ENCODE measurements at regions not wholly inside any gene's neighbourhood (a gene's known extent, or its start where the extent isn't known, plus 50 kb on each side); places are given as distances from the start of the nearest gene placed in this dataset.

DNA sequence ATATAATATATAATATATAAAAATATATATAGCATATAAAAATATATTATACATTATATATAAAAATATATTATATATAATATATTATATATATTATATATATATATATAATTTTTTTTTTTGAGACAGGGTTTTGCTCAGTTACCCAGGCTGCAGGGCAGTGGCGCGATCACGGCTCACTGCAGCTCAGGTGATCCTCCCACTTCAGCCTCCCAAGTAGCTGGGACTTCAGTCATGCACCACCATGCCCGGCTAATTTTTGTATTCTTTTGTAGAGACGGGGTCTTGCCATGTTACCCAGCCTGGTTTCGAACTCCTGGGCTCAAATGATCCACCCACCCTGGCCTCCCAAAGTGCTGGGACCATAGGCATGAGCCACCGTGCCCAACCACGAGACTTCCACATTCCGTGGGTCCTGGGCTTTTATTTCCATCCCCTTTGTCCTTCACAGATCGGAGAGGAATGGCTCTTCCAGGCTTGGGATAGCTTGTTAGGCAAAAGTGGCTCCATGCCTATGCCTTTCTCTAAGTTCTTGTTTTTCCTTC lies 62.0 kb upstream of the IER5L start:
- no peak overlapping the region for H3K4me3 Mint-ChIP-seq
- POLR2A ChIA-PET (ENCODE audit: partially characterized antibody) = interaction anchor here (1.5 kb wide), 2 partner anchors 19 to 62 kb away, joined by 4 read pairs; partner anchors contain the start of gene IER5L
- no peaks in the 10 kb centered on the region for H3K36me3 ChIP-seq (ENCODE audit: insufficient read depth, low read length)
- H3K4me3 ChIP-seq (ENCODE audit: low read length in 2 of 2) = no peak overlapping the region
- intact Hi-C loops (cut with micrococcal nuclease) = no loop called here
- no peak for DNase-seq
- CTCF ChIA-PET (ENCODE audit: partially characterized antibody) = no interaction called here
- H3K9me3 Mint-ChIP-seq = no peaks in the 10 kb centered on the region
- peaks cover 34% of the 10 kb centered on the region for H3K4me1 ChIP-seq (ENCODE audit: insufficient read depth, low read length)
- no peaks in the 10 kb centered on the region for H3K27me3 Mint-ChIP-seq
- no peak overlapping the region for H3K27ac Mint-ChIP-seq
- peaks cover 25 to 43% (median 34%) of the 10 kb centered on the region in 4 donors for H3K4me1 Mint-ChIP-seq
- H3K36me3 Mint-ChIP-seq = no peaks in the 10 kb centered on the region
- H3K27ac ChIP-seq (ENCODE audit: low read depth, low read length) = no peak overlapping the region
- no peaks in the 10 kb centered on the region for H3K9me3 ChIP-seq (ENCODE audit: control insufficient read depth in 1 of 2, low read length in 2 of 2)
- H3K27me3 ChIP-seq (ENCODE audit: insufficient read depth, low read length) = no peaks in the 10 kb centered on the region

DNA sequence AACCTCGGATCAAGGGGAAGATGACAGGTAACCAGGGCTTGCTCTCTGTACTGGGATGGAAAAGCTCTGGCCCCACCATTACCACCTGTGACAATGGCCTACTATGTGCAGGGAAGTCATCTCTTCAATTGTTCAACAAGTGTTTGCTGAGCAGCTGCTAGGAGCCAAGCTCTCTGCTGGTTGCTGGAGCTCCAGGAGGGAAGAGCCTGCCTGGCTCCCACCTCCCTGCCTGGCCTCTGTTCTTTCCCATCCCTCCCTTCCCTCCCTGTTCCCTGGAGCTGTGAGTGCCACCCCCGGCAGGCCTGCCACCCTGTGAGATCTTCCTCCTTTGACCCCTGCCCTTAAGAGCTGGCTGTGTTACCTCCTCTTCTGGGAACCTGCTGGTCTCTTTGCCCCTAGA lies 59.7 kb upstream of the IER5L start:
- H3K27me3 Mint-ChIP-seq = no peaks in the 10 kb centered on the region
- Histone ChIP-seq H3K4me3 (ENCODE audit: low read length in 2 of 2) (peak overlapping the region in 1 of 2 donors; percentile 5), H3K27ac (ENCODE audit: low read depth, low read length) (no peak overlapping the region), H3K9me3 (ENCODE audit: control insufficient read depth in 1 of 2, low read length in 2 of 2) (no peaks in the 10 kb centered on the region), H3K4me1 (ENCODE audit: insufficient read depth, low read length) (peaks cover 52% of the 10 kb centered on the region), H3K36me3 (ENCODE audit: insufficient read depth, low read length) (no peaks in the 10 kb centered on the region), H3K27me3 (ENCODE audit: insufficient read depth, low read length) (no peaks in the 10 kb centered on the region)
- peak overlapping the region in 5 of 7 donors; percentile 77 to 96 (median 93) for H3K27ac Mint-ChIP-seq
- ChIA-PET CTCF (ENCODE audit: partially characterized antibody) (interaction anchor here (0.9 to 3.5 kb wide), 8 partner anchors 10 to 373 kb away, joined by 3 to 18 read pairs (median 5); partner anchors contain the start of gene IER5L), POLR2A (ENCODE audit: partially characterized antibody) (interaction anchor here (0.8 to 5.3 kb wide), 13 partner anchors 7 to 387 kb away, joined by 3 to 37 read pairs (median 11); partner anchors contain the start of genes IER5L and NTMT1)
- DNase-seq = no peak
- peaks cover 0 to 6% (median 0%) of the 10 kb centered on the region in 8 donors for H3K9me3 Mint-ChIP-seq
- H3K4me3 Mint-ChIP-seq = peak overlapping the region; percentile 40 to 88 (median 86)
- H3K4me1 Mint-ChIP-seq = peaks cover 35 to 60% (median 49%) of the 10 kb centered on the region in 4 donors
- H3K36me3 Mint-ChIP-seq = peaks cover 0 to 8% of the 10 kb centered on the region in 2 donors
- intact Hi-C loops (cut with micrococcal nuclease) = loop anchor here (2.0 kb wide), 2 partner anchors 21 to 35 kb away; no protein-coding TSS in a partner anchor

DNA sequence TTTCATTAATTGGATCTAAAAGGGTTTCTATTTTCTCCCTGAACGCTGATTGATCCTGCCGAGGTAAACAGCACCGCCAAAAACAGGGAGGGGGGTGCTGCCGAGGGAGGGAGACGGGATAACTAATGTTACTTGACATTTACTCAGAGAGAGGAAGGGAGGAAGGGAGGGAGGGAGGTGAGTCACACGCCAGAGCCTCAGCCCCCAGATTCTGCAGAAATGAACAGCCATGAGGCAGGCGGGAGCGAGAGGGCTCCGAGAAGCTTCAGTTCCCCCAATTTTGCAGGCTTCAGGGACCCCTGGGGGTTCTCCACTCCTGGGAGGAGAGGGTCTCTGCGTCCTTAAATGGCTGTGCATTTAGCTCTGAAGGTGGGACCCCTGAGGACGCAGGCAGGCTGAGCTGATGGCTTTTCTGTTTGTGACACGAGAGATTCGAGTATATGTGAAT lies 59.1 kb upstream of the IER5L start:
- CTCF ChIA-PET (ENCODE audit: partially characterized antibody) = interaction anchor here (1.2 to 3.5 kb wide), 7 partner anchors 10 to 374 kb away, joined by 3 to 18 read pairs (median 6); partner anchors contain the start of gene IER5L
- intact Hi-C loops (cut with micrococcal nuclease) = loop anchor here (2.0 kb wide), 2 partner anchors 22 to 34 kb away; no protein-coding TSS in a partner anchor
- Histone ChIP-seq H3K27ac (ENCODE audit: low read depth, low read length) (peak overlapping the region; percentile 29), H3K4me1 (ENCODE audit: insufficient read depth, low read length) (peaks cover 52% of the 10 kb centered on the region), H3K9me3 (ENCODE audit: control insufficient read depth in 1 of 2, low read length in 2 of 2) (no peaks in the 10 kb centered on the region), H3K36me3 (ENCODE audit: insufficient read depth, low read length) (no peaks in the 10 kb centered on the region), H3K27me3 (ENCODE audit: insufficient read depth, low read length) (no peaks in the 10 kb centered on the region), H3K4me3 (ENCODE audit: low read length in 2 of 2) (peak overlapping the region in 1 of 2 donors; percentile 47)
- POLR2A ChIA-PET (ENCODE audit: partially characterized antibody) = interaction anchor here (0.8 to 5.3 kb wide), 16 partner anchors 8 to 390 kb away, joined by 3 to 37 read pairs (median 8); partner anchors contain the start of genes IER5L and NTMT1
- peak overlapping the region; percentile 76 to 88 (median 86) for H3K4me3 Mint-ChIP-seq
- no peaks in the 10 kb centered on the region for H3K27me3 Mint-ChIP-seq
- H3K36me3 Mint-ChIP-seq = peaks cover 0 to 8% of the 10 kb centered on the region in 2 donors
- peaks cover 39 to 64% (median 51%) of the 10 kb centered on the region in 4 donors for H3K4me1 Mint-ChIP-seq
- peak overlapping the region; percentile 88 to 96 (median 93) for H3K27ac Mint-ChIP-seq
- peaks cover 0 to 6% (median 0%) of the 10 kb centered on the region in 8 donors for H3K9me3 Mint-ChIP-seq
- peak in 2 of 5 donors; percentile 18 to 66 for DNase-seq

DNA sequence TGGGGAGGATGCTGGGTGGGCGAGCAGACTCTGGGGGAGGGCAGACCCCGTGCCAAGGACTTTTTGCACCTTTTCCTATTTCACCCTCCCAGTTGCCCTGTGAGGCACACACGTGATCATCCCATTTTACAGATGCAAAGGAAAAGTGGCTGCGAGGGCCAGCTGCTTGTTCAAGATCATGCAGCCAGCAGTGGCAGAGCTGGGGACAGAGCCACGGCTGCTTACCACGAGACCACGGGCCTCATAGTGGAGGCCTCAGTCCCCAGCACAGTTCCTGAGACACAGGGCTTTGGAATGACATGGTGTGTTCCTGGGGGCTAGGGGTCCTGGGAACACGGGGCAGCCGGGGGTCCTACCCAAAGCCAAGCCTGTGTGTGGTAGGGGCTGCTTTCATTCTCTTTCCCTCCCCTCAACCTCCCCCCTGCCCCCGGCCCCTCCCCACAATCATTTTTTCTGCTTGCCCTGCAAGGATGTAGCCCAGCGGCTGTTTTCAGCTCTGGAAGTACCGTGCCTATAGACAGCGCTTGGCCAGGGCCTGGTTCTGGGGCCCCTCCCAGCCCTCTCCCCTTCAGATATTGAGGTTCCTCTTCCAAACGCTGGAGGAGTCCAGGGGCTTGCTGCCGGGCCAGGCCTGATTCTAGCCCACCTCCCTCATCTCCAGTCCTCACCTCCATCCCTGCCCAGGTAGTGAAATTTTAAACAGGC lies 58.5 kb upstream of the IER5L start:
- Mint-ChIP-seq H3K9me3 (peaks cover 0 to 6% (median 0%) of the 10 kb centered on the region in 8 donors), H3K27me3 (no peaks in the 10 kb centered on the region), H3K36me3 (peaks cover 0 to 8% of the 10 kb centered on the region in 2 donors), H3K4me1 (peaks cover 39 to 66% (median 51%) of the 10 kb centered on the region in 4 donors), H3K4me3 (peak overlapping the region; percentile 84 to 91 (median 87)), H3K27ac (peak overlapping the region; percentile 88 to 96 (median 93))
- Histone ChIP-seq H3K27me3 (ENCODE audit: insufficient read depth, low read length) (no peaks in the 10 kb centered on the region), H3K27ac (ENCODE audit: low read depth, low read length) (peak overlapping the region; percentile 29), H3K4me1 (ENCODE audit: insufficient read depth, low read length) (peaks cover 52% of the 10 kb centered on the region), H3K9me3 (ENCODE audit: control insufficient read depth in 1 of 2, low read length in 2 of 2) (no peaks in the 10 kb centered on the region), H3K36me3 (ENCODE audit: insufficient read depth, low read length) (no peaks in the 10 kb centered on the region), H3K4me3 (ENCODE audit: low read length in 2 of 2) (peak overlapping the region in 1 of 2 donors; percentile 47)
- CTCF ChIA-PET (ENCODE audit: partially characterized antibody) = interaction anchor here (1.2 to 3.5 kb wide), 6 partner anchors 11 to 375 kb away, joined by 4 to 18 read pairs (median 7); partner anchors contain the start of gene IER5L
- intact Hi-C loops (cut with micrococcal nuclease) = loop anchor here (1.0 to 2.0 kb wide), 4 partner anchors 22 to 62 kb away; partner anchors contain the start of gene IER5L
- DNase-seq = peak in 1 of 5 donors; percentile 14
- POLR2A ChIA-PET (ENCODE audit: partially characterized antibody) = interaction anchor here (0.6 to 5.3 kb wide), 34 partner anchors 8 to 391 kb away, joined by 3 to 37 read pairs (median 5); partner anchors contain the start of genes IER5L and NTMT1

DNA sequence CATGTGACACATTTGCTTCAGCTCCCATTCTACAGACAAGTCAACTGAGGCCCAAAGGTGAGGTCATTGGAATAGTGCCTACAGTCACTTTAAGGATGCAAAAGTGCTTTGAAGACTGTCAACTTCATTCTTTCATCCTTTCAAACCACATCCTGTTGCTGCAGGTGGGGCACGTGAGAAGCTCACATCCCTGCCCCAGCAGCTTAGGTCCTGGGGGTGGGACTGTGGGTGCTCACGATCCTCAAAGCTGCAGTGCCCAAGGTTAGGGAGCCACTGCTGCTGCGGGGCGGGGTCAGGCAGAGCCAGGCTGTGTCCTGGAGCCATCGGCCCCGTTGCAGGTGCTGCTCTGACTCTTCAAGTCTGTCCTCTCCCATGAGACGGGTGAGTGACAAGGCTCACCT lies 57.9 kb upstream of the IER5L start:
- Histone ChIP-seq H3K27ac (ENCODE audit: low read depth, low read length) (no peak overlapping the region), H3K4me3 (ENCODE audit: low read length in 2 of 2) (peak overlapping the region in 1 of 2 donors; percentile 47), H3K9me3 (ENCODE audit: control insufficient read depth in 1 of 2, low read length in 2 of 2) (no peaks in the 10 kb centered on the region), H3K4me1 (ENCODE audit: insufficient read depth, low read length) (peaks cover 52% of the 10 kb centered on the region), H3K27me3 (ENCODE audit: insufficient read depth, low read length) (no peaks in the 10 kb centered on the region), H3K36me3 (ENCODE audit: insufficient read depth, low read length) (no peaks in the 10 kb centered on the region)
- Mint-ChIP-seq H3K27me3 (no peaks in the 10 kb centered on the region), H3K36me3 (peaks cover 0 to 8% of the 10 kb centered on the region in 2 donors), H3K4me1 (peaks cover 39 to 66% (median 49%) of the 10 kb centered on the region in 4 donors), H3K27ac (peak overlapping the region; percentile 88 to 96 (median 92)), H3K9me3 (peaks cover 0 to 6% (median 0%) of the 10 kb centered on the region in 8 donors), H3K4me3 (peak overlapping the region; percentile 84 to 91 (median 86))
- POLR2A ChIA-PET (ENCODE audit: partially characterized antibody) = interaction anchor here (0.6 to 5.3 kb wide), 32 partner anchors 9 to 391 kb away, joined by 3 to 37 read pairs (median 5); partner anchors contain the start of genes IER5L and NTMT1
- CTCF ChIA-PET (ENCODE audit: partially characterized antibody) = interaction anchor here (0.7 to 3.5 kb wide), 7 partner anchors 11 to 93 kb away, joined by 3 to 18 read pairs (median 4); partner anchors contain the start of gene IER5L
- intact Hi-C loops (cut with micrococcal nuclease) = loop anchor here (1.0 to 2.0 kb wide), 4 partner anchors 23 to 62 kb away; partner anchors contain the start of gene IER5L
- DNase-seq = peak; percentile 73 to 84 (median 77)

DNA sequence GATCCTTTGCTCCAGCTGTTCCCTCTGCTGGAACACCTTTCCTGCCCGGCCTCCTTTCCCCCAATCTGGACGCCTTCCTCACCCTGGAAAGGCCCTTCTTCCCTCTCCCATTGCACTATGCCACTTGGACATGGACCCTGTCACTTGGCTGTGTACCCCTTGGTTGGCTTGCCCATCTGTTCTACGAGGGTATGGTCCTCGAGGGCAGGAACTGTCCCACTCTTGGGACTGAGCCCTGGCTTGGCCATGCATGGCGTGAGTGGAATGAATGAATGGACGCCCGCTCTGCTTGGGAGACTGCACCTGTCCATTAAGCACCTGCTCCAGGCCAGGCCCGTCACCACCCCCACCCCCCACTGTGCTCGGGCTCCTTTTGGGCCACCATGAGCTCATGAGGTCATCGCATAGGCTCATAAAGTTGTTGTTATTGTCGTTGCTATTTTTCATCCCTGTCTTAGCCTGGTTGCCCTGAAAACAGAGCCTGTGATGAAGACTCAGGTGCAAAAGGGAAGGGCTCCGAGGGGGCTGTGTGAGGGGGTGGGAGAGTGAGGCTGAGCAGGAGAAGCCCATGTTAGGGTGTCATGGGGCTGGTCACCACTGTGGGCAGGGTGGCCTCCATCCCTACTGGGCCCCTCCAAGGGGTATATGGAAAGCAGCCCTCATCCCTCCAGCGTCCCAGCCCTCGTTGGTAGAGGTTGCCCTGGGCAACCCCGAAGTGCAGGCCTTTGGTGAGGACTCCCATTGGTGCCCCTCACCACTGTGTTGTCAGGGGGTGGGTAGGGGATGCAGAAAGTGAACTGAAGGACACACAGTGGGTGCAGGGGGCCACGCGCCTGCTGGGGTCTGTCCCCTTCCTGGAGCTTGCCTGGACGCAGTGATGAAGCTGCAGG lies 57.2 kb upstream of the IER5L start:
- DNase-seq = peak in 1 of 5 donors; percentile 20
- Histone ChIP-seq H3K27ac (ENCODE audit: low read depth, low read length) (no peak overlapping the region), H3K27me3 (ENCODE audit: insufficient read depth, low read length) (no peaks in the 10 kb centered on the region), H3K4me3 (ENCODE audit: low read length in 2 of 2) (peak overlapping the region in 1 of 2 donors; percentile 47), H3K4me1 (ENCODE audit: insufficient read depth, low read length) (peaks cover 52% of the 10 kb centered on the region), H3K9me3 (ENCODE audit: control insufficient read depth in 1 of 2, low read length in 2 of 2) (no peaks in the 10 kb centered on the region), H3K36me3 (ENCODE audit: insufficient read depth, low read length) (no peaks in the 10 kb centered on the region)
- Mint-ChIP-seq H3K4me1 (peaks cover 38 to 66% (median 46%) of the 10 kb centered on the region in 4 donors), H3K4me3 (peak overlapping the region; percentile 84 to 91 (median 86)), H3K9me3 (peaks cover 0 to 6% (median 0%) of the 10 kb centered on the region in 8 donors), H3K27me3 (no peaks in the 10 kb centered on the region), H3K27ac (peak overlapping the region; percentile 88 to 96 (median 92)), H3K36me3 (peaks cover 0 to 8% of the 10 kb centered on the region in 2 donors)
- ChIA-PET CTCF (ENCODE audit: partially characterized antibody) (interaction anchor here (0.7 to 3.5 kb wide), 7 partner anchors 10 to 92 kb away, joined by 3 to 18 read pairs (median 4); partner anchors contain the start of gene IER5L), POLR2A (ENCODE audit: partially characterized antibody) (interaction anchor here (0.6 to 5.3 kb wide), 27 partner anchors 9 to 620 kb away, joined by 3 to 37 read pairs (median 5); partner anchors contain the start of genes IER5L and NTMT1)
- intact Hi-C loops (cut with micrococcal nuclease) = no loop called here

All from CD4-positive, alpha-beta memory T cell (primary cell).